ENCODE measurements at regions not wholly inside any gene's neighbourhood (a gene's known extent, or its start where the extent isn't known, plus 50 kb on each side); places are given as distances from the start of the nearest gene placed in this dataset.

DNA sequence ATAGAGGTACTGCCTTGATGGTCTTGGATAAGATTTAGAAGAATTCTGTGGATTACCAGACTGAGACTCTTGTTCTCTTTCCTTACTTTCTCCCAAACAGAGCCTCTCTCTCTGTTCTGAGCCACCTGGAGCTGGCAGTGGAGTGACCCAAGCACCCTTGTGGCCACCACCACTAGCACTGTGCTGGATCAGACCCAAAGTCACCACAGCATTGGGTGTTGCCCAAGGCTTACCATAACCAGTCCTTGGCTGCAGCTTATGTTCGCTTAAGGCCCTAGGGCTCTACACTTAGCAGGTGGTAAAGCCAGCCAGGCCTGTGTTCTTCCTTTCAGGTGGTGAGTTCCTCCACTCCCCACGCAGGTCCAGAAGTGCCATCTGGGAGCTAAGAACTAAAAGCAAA is 79.8 kb downstream of the SEM1 start:
- Histone ChIP-seq H3K27ac (no peak overlapping the region), H3K36me3 (no peaks in the 10 kb centered on the region), H3K9me3 (no peaks in the 10 kb centered on the region), H3K27me3 (no peaks in the 10 kb centered on the region), H3K4me1 (no peaks in the 10 kb centered on the region), H3K4me3 (no peak overlapping the region)
- DNase-seq: no peak
- intact Hi-C loops (cut with DNase I; ENCODE audit: low total_unique reads): no loop called here
- 56 to 93% (median 86%) methylated on average over 1 to 2 of the region's 2 CpGs for WGBS, 5 donors
- TF ChIP-seq, protein P1, sequence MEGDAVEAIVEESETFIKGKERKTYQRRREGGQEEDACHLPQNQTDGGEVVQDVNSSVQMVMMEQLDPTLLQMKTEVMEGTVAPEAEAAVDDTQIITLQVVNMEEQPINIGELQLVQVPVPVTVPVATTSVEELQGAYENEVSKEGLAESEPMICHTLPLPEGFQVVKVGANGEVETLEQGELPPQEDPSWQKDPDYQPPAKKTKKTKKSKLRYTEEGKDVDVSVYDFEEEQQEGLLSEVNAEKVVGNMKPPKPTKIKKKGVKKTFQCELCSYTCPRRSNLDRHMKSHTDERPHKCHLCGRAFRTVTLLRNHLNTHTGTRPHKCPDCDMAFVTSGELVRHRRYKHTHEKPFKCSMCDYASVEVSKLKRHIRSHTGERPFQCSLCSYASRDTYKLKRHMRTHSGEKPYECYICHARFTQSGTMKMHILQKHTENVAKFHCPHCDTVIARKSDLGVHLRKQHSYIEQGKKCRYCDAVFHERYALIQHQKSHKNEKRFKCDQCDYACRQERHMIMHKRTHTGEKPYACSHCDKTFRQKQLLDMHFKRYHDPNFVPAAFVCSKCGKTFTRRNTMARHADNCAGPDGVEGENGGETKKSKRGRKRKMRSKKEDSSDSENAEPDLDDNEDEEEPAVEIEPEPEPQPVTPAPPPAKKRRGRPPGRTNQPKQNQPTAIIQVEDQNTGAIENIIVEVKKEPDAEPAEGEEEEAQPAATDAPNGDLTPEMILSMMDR (IDR thresholded peaks at IDR 0.05): no peak
- no peak for TF ChIP-seq POLR2A (IDR thresholded peaks at IDR 0.05)
- TF ChIP-seq POLR2AphosphoS5 (IDR thresholded peaks at IDR 0.05): no peak
- no peak for TF ChIP-seq EP300 (IDR thresholded peaks at IDR 0.05)

DNA sequence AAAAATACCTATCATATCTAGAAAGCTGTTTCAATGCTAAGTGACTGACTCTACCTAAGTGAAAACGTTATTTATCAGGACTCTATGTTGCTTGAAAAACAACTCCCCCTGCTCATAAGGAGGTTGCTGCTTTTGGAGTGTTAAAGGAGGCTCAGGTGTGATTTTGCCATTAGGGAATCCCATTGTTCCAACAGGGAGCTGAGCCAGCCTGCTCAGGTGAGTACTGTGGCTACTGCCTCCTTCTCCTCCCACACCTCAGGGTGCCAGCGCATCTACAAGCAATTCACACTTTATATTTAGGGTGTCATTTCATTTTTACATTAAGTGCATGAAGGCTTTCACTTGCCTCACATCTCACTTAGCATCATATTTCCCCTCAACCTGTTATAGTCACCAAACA is 84.7 kb downstream of the SEM1 start:
- peaks cover 0 to 9% (median 0%) of the 10 kb centered on the region in 4 donors for H3K36me3 ChIP-seq
- intact Hi-C loops (cut with DNase I; ENCODE audit: low total_unique reads): no loop called here
- DNase-seq: no peak
- TF ChIP-seq POLR2AphosphoS5 (IDR thresholded peaks at IDR 0.05) (no peak), POLR2A (IDR thresholded peaks at IDR 0.05) (no peak), EP300 (IDR thresholded peaks at IDR 0.05) (no peak)
- TF ChIP-seq, protein P1 (IDR thresholded peaks at IDR 0.05): no peak
- H3K4me1 ChIP-seq: no peaks in the 10 kb centered on the region
- H3K9me3 ChIP-seq: peaks cover 0 to 10% (median 9%) of the 10 kb centered on the region in 4 donors
- H3K4me3 ChIP-seq: no peak overlapping the region
- H3K27me3 ChIP-seq: no peaks in the 10 kb centered on the region
- H3K27ac ChIP-seq: no peak overlapping the region
- 32 to 51% (median 46%) methylated on average over 2 of the region's 2 CpGs for WGBS, 5 donors

DNA sequence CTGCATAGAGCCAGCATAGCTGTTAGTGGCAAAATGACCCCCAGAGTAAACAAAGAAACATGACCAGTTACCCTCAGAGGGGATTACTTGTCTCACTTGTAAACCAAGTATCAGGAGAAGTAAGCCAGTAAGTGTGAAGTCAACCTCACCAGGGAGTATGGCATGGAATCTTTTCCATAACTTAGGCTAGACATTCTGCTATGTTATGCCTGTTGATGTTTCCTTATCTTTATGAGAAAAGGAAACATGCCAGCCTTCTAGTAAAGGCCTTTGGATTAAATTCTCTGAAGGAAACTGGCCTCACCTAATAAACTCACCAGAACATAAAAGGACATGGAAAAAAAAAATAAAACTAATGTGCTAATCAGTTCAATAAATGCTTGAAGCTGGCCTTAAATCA is 87.7 kb downstream of the SEM1 start:
- Histone ChIP-seq H3K27me3 (no peaks in the 10 kb centered on the region), H3K36me3 (peaks cover 0 to 12% (median 0%) of the 10 kb centered on the region in 4 donors), H3K27ac (no peak overlapping the region), H3K9me3 (peaks cover 0 to 19% (median 16%) of the 10 kb centered on the region in 4 donors), H3K4me3 (no peak overlapping the region), H3K4me1 (no peaks in the 10 kb centered on the region)
- intact Hi-C loops (cut with DNase I; ENCODE audit: low total_unique reads): no loop called here
- TF ChIP-seq, protein P1 (IDR thresholded peaks at IDR 0.05): no peak
- TF ChIP-seq POLR2A (IDR thresholded peaks at IDR 0.05) (no peak), EP300 (IDR thresholded peaks at IDR 0.05) (no peak), POLR2AphosphoS5 (IDR thresholded peaks at IDR 0.05) (no peak)
- DNase-seq: no peak

DNA sequence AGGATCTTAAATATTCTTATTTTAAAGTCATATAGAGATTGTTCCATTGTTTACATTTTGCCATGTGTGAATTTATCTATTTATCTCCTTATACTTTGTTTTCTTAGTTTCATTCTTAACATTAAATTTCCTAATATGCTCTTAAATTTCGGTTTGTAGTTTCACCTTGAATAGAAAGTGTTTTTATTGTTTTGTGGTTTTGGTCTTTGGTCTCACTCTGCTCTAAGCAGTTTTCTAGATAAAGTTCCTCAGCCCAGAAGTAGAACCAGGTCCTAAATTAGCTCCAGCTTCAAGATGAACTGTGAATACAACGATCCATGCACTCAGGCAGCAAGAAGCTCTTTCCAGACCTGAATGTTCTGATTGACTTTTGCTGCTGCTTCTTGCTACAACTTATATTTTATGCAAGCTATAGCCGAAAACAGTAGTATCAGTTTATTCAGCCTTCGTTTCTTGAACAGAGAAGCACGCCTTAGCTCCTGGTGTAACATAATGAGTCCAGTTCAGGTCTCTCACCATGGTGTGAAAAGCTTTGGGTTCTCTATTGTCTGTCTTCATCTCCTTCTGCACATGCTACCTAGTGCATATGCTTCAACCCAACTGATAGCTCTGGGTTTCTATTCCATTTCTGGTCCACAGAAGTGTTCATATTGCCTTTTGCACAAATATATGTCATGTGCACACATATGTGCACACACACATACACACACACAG is 95.3 kb downstream of the SEM1 start:
- no peak overlapping the region for H3K27ac ChIP-seq
- TF ChIP-seq POLR2A (IDR thresholded peaks at IDR 0.05) (no peak), EP300 (IDR thresholded peaks at IDR 0.05) (no peak), POLR2AphosphoS5 (IDR thresholded peaks at IDR 0.05) (no peak)
- TF ChIP-seq, protein P1 (IDR thresholded peaks at IDR 0.05): no peak
- no peaks in the 10 kb centered on the region for H3K4me1 ChIP-seq
- no peaks in the 10 kb centered on the region for H3K36me3 ChIP-seq
- intact Hi-C loops (cut with DNase I; ENCODE audit: low total_unique reads): no loop called here
- no peaks in the 10 kb centered on the region for H3K27me3 ChIP-seq
- 86 to 90% (median 88%) methylated on average over 5 of the region's 5 CpGs for WGBS, 5 donors
- peaks cover 0 to 26% (median 2%) of the 10 kb centered on the region in 4 donors for H3K9me3 ChIP-seq
- H3K4me3 ChIP-seq: no peak overlapping the region
- DNase-seq: no peak

Measured in stomach (tissue), 8 donors.